Chondrocyte (in vitro differentiated cells): ENCODE measurements at regions not wholly inside any gene's neighbourhood (a gene's known extent, or its start where the extent isn't known, plus 50 kb on each side); places are given as distances from the start of the nearest gene placed in this dataset.
A peak's percentile ranks its signal among the peaks of the same experiment; 100 is the strongest.

Experiments used
- DNase-seq: peaks from one replicate; pipeline ENCODE4 v3.0.0; 2021; ENCODE audit warnings: mixed read lengths, low spot score
- H3K27ac Mint-ChIP-seq: one replicate; pipeline ENCODE4 v1.8.0; 2021; ENCODE audit warnings: mild to moderate bottlenecking, moderate library complexity, mixed read lengths; ENCODE audit not compliant: unreplicated experiment
- H3K27me3 Mint-ChIP-seq: 2 replicates; pipeline ENCODE4 v1.8.0; 2021; ENCODE audit warnings: low read depth, mixed read lengths
- H3K36me3 Mint-ChIP-seq: 2 replicates; pipeline ENCODE4 v1.8.0; 2021; ENCODE audit warnings: low read depth, mixed read lengths
- H3K4me1 Mint-ChIP-seq: 2 replicates; pipeline ENCODE4 v1.8.0; 2021; ENCODE audit warnings: low read depth, mild to moderate bottlenecking, mixed read lengths
- H3K4me3 Mint-ChIP-seq: one replicate; pipeline ENCODE4 v1.8.0; 2021; ENCODE audit warnings: mild to moderate bottlenecking, moderate library complexity, mixed read lengths; ENCODE audit not compliant: unreplicated experiment
- H3K9me3 Mint-ChIP-seq: 2 replicates; pipeline ENCODE4 v1.8.0; 2021; ENCODE audit warnings: low read depth, mixed read lengths
- TF ChIP-seq, protein P1 (sequence below): fragments of 200-600 bp; sonication (generic); IDR thresholded peaks from 2 replicates; pipeline ENCODE4 v1.5.0; 2021; ENCODE audit warnings: antibody characterized with exemption, mild to moderate bottlenecking, moderate library complexity

DNA sequence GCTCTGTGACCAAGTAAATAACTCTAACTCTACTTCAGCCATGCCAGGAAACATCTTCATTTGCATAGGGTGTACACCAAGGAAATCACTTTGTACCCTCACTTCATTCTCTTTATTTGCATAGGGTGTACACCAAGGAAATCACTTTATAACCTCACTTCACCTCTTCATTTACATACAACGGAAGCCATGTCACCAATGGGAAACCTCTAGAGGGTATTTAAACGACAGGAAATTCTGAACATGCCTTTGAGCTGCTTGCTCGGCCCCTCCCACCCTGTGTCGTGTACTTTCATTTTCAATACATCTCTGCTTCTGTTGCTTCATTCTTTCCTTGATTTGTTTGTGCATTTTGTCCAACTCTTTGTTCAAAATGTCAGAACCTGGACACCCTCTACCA is 848.1 kb upstream of the FRG1 start:
- H3K27me3 Mint-ChIP-seq, result no peaks in the 10 kb centered on the region
- no peaks in the 10 kb centered on the region for H3K36me3 Mint-ChIP-seq
- no peak for DNase-seq
- H3K27ac Mint-ChIP-seq, result peak overlapping the region; percentile 0
- H3K4me3 Mint-ChIP-seq, result no peak overlapping the region
- peaks cover 7% of the 10 kb centered on the region for H3K4me1 Mint-ChIP-seq
- H3K9me3 Mint-ChIP-seq, result no peaks in the 10 kb centered on the region
- TF ChIP-seq, protein P1, sequence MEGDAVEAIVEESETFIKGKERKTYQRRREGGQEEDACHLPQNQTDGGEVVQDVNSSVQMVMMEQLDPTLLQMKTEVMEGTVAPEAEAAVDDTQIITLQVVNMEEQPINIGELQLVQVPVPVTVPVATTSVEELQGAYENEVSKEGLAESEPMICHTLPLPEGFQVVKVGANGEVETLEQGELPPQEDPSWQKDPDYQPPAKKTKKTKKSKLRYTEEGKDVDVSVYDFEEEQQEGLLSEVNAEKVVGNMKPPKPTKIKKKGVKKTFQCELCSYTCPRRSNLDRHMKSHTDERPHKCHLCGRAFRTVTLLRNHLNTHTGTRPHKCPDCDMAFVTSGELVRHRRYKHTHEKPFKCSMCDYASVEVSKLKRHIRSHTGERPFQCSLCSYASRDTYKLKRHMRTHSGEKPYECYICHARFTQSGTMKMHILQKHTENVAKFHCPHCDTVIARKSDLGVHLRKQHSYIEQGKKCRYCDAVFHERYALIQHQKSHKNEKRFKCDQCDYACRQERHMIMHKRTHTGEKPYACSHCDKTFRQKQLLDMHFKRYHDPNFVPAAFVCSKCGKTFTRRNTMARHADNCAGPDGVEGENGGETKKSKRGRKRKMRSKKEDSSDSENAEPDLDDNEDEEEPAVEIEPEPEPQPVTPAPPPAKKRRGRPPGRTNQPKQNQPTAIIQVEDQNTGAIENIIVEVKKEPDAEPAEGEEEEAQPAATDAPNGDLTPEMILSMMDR, result no peak

DNA sequence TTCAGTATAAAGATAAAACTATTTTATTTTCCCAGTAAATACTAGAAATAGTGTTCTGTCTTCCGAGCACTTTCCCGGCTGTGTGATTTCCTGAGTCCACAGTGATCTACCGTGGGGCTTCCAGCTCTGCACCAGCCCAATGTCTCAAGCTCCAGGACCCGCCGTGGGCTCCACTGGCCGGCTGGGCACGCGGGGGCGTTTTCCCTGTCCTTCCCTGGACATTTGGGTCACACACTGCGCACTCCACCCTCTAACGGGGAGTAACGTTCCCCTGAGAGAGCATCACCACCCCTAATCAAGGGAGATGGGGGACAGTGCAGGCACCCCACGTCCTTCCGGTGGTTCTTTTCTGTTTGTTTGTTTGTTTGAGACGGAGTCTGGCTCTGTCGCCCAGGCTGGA is 844.6 kb upstream of the FRG1 start:
- Mint-ChIP-seq H3K27me3 (no peaks in the 10 kb centered on the region), H3K27ac (no peak overlapping the region), H3K4me1 (peaks cover 7% of the 10 kb centered on the region), H3K9me3 (no peaks in the 10 kb centered on the region), H3K4me3 (no peak overlapping the region), H3K36me3 (no peaks in the 10 kb centered on the region)
- DNase-seq, result no peak
- TF ChIP-seq, protein P1, result no peak

DNA sequence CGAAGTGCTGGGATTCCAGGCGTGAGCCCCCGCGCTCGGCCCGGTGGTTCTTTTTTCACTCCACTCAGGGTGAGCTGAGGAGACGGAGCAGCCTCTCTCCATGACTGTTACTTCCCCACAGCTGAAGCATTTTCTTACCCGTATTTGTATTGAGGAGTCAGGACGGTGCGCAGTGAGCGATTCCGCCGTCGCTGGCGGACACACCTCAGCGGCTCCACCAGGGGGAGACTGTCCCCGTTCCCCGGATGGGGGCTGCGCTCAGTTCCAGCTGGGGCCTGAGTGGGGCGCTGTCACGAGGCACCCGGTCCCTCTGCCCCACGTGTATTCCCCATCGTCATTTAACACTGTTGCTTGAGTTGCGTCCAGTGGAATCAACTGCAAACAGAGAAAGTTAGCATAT is 844.0 kb upstream of the FRG1 start:
- no peaks in the 10 kb centered on the region for H3K9me3 Mint-ChIP-seq
- DNase-seq, result no peak
- H3K27ac Mint-ChIP-seq, result no peak overlapping the region
- no peak overlapping the region for H3K4me3 Mint-ChIP-seq
- peaks cover 7% of the 10 kb centered on the region for H3K4me1 Mint-ChIP-seq
- TF ChIP-seq, protein P1, result peak; percentile 15
- no peaks in the 10 kb centered on the region for H3K27me3 Mint-ChIP-seq
- no peaks in the 10 kb centered on the region for H3K36me3 Mint-ChIP-seq

DNA sequence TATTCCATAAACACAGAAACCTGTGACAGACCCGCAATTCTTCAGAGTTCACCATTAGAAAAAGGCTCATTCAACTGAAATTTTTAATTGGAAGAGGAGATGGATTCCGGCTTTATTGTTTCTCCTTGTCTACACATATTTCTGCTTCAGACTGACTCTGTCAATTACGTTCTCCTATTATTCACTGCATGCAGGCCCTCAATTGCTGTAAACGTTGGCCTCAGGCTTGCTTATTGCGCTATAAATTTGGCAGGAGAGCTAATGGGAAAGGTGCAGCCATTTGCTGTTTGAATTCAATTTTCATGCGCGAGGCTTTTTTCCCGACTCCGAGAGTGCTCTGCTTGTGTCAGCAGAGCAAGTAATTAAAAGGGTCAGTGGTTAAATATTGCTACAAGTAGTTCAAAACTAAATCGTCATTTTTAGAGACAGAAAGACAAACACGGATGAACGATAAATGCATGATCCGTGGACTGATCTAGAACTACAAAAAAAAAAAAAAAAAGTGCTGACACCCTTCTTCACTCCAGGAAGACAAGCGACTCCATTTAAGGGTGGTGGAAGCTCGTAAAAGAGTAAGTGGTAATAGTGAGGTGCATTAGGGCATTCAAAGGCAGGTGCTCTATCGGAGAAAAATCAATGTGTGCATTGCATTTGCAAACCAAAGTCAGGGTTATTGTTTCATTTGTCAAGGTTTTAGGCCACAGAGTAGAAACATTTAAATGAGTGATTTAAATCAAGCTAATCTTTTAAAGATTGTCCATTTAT is 841.6 kb upstream of the FRG1 start:
- H3K36me3 Mint-ChIP-seq, result no peaks in the 10 kb centered on the region
- H3K4me3 Mint-ChIP-seq, result no peak overlapping the region
- no peaks in the 10 kb centered on the region for H3K9me3 Mint-ChIP-seq
- no peak for DNase-seq
- H3K27ac Mint-ChIP-seq, result no peak overlapping the region
- TF ChIP-seq, protein P1, result no peak
- no peaks in the 10 kb centered on the region for H3K27me3 Mint-ChIP-seq
- H3K4me1 Mint-ChIP-seq, result no peaks in the 10 kb centered on the region

DNA sequence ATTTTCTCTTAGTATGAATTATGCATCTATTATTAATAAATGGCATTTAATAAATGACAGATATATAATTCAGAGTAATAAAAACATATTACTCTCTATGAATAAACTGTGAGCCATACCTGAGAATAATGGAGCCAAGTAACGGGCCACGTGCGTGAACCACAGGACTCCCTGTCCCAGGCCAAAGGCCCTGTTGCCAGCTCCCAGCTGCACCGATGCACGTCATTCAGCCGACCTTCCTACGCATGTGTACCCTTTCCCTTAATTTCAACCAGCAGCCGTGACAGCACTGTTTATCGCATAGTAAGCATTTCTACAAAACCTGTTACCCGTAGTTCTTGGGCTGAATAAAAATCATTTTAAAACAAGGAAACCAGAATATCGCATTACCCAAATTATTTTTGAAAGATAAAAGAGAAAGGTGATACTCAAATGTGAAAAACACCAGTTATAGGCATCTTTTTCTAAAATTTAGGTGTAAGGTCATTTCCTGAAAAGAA is 827.2 kb upstream of the FRG1 start:
- Mint-ChIP-seq H3K27ac (no peak overlapping the region), H3K36me3 (peaks cover 3% of the 10 kb centered on the region), H3K27me3 (no peaks in the 10 kb centered on the region), H3K4me1 (peaks cover 9% of the 10 kb centered on the region), H3K4me3 (no peak overlapping the region), H3K9me3 (peaks cover 6% of the 10 kb centered on the region)
- DNase-seq, result no peak
- TF ChIP-seq, protein P1, result no peak
